CD4-positive, alpha-beta T cell treated with Interleukin-1 beta for 1 hour (primary cell): ENCODE measurements at regions not wholly inside any gene's neighbourhood (a gene's known extent, or its start where the extent isn't known, plus 50 kb on each side); places are given as distances from the start of the nearest gene placed in this dataset.
"Not testable (repeated sequence)": the region's sequence is repeated elsewhere in the genome, so short reads cannot be mapped to it uniquely, and the experiment has no call there.

Experiments
- DNase-seq, 2 donors: peaks; one replicate each; pipeline ENCODE4 v3.0.0-alpha.2; 2020 to 2022

DNA sequence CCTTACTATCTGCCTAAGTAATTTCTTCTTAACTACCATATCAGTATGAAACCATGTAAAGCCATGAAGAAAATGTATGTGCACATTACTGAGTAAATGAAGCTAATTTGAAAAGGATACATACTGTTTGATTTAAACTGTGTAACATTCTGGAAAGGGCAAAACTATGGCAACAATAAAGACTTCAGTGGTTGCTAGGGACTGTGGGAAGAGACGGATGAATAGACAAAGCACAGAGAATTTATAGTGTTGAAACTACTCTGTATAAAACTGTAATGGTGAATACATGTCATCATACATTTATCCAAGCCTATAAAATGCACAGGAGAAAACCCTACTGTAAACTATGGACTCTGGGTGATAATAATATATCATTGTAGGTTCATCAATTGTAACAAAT is 1103.7 kb upstream of the EPHA6 start:
- no peak for DNase-seq

DNA sequence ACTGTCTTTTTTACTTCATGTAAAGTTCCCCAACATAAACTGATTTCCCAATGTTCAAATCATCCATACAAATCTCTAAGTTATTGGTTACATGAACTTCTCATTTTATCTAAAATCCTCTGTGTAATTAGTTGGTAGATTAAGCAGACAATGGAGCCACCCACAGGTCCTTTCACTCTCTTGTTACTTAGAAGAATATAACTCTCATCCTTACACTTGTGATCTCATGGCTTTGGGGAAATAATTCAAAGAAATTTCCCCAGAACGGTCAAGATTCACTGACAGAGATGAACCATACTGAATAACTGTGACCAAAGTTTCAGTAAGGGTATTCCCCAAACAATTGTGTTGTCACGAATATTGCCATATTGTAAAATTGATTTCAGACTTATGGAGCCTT is 1102.6 kb upstream of the EPHA6 start:
- DNase-seq = no peak

DNA sequence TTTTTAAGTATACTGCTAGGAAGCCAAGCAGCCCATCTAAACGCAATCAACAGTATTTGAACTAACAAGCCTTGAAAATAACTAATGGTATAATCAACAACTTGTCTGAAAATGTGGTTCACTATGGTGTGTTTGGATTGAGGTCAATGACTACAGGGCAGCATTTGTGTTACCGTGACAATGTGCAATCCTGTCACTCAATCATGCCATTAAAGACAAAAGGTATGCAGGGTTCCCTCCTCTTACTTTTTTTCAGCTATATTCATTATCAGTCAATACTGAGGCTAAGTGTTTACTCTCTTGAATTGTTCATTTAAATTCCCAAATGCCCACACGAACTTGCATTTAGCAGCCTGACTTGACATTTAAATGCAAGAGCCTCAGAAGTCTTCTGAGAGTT is 1099.3 kb upstream of the EPHA6 start:
- no peak for DNase-seq

DNA sequence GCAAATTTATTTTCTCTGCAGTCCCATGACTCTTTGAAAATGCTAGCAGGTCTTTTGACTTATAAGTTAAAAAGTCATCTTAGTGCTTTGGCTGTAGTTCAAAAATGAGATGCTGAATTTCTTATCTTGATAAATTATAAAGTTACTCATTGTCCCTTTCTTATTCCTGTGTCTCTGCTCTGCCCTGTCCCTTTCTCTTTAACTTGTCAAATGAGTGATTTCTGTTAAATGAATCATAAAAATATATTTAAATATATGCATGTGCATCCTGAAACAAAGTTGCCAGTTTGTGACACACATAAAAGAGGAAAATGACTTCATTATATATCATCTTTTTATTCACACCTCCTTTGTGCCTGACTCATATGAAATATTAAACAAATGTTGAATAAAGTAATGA is 1097.3 kb upstream of the EPHA6 start:
- no peak for DNase-seq

DNA sequence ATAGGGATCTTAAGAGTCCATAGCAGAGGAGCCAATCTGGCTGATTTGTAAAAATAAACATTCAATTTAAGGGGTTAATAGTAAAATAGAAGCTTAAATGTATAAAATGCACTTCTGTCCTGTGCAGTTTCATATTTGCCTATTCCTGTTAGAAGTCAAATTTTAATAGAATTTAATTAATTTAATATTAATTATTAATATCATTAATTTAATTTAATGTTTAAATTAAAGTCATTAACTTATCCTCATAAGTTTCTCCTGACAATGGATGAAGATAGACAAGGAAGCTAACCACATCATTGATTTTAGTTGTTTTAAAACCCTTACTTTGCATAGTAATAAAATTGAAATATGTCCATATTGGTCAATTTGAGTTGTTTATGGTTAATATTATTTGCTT is 1096.2 kb upstream of the EPHA6 start:
- DNase-seq = no peak

DNA sequence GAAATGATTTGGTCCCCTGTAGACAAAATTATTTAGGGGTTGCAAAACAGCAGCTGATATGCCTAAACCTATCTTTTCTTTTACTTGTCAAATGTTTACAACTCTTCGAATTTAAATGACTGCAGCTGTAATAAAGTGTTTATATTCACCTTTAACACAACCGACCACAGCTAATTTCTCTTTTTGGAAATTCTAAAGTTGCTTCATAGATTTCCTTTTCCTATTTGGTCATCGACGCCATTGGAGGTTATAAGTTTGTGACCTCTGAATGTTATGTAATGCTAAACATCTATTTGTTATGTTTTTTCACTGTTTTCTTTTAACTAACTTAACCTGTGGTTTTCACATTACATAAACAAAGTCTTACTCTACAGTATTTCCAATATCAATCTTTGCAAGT is 1094.9 kb upstream of the EPHA6 start:
- no peak for DNase-seq

DNA sequence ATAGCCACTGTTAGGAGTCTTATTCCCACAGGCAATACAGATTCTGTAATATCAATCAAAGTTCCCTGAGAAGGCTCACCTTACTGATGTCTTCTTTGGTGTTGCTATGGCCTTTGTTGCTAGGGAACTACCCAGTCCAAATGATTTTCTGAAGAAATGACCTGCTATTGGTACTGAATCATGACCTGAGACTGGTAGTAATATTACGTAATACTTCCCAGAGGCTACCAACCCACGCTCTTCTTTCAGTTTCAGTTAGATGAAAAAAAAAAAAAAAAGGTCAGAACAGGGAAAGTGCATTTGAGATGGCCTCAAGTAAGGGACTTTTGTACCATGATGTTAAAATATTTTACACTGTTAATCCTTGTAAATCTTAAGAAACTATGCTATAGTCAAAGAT is 1092.5 kb upstream of the EPHA6 start:
- peak in 1 of 2 donors; percentile 47 for DNase-seq

DNA sequence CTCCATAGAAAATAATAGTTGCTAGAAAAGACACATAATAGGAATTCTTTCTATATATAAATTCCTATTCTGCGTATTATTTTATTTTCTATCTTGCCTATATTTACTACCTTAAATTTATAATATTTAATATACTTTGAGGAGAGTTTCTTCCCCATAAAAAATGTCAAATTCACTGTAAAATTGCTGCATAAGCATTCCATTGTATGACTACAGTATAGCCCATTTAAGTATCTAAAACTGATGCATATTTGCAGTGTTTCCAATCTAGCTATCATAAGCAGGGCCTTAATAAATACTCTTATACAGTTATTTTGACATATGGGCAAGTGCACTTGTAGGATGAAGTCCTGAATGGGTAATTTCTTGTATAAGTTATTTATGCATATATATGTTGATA is 1088.6 kb upstream of the EPHA6 start:
- no peak for DNase-seq

DNA sequence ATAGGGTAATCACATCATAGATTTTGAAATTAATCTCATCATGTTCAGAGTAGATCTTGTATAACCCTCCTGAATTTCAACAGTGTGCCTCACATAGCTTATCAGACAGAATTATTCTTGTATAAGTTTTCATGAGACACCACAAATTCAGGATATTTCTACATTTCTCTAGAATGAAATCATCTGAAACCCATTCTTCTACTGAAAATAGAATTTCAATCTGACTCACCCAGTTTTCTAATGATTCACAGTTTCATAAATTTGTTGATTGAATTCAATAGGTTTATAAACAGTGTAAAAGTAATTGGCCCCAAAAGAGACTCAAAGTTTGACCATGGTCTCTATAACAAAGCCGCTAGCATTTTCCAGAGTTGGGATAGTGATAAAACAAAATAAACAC is 1082.6 kb upstream of the EPHA6 start:
- DNase-seq = no peak

DNA sequence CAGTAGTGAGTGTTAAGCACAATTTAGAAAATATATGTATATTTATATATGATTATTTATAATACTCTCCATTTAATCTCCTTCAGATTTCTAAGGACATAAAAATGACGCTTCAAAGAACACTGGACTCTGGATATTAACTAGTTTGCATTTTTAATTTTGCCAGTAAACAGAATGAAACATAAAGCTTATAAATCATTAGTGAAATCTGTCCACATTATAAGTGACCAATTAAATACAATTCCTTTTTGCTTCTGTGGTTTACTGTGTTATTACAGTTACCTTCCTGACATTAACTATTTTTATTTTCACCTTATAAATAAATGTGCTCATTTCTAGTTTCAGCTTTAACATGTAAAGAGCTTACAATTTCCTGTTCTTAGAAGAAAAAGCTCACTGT is 1081.1 kb upstream of the EPHA6 start:
- no peak for DNase-seq

DNA sequence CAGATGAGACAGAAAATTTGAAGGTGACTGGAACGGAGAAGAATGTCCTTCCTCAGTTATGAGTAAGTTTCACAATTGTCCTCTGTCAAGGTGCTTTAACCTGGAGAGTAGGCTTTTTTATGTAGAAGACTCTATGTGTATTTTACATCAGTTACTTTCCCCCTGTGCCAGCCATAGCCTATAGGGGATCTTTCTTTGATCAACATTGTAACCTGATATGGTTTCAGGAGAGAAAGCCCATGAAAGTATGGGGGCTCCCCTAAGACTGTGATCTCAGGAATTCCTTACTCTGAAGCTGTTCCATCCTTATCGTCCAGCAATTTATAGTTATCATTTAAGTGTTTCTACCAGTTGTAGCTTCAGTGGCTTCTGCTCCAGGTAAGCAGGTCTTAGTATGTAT is 1076.3 kb upstream of the EPHA6 start:
- DNase-seq = no peak

DNA sequence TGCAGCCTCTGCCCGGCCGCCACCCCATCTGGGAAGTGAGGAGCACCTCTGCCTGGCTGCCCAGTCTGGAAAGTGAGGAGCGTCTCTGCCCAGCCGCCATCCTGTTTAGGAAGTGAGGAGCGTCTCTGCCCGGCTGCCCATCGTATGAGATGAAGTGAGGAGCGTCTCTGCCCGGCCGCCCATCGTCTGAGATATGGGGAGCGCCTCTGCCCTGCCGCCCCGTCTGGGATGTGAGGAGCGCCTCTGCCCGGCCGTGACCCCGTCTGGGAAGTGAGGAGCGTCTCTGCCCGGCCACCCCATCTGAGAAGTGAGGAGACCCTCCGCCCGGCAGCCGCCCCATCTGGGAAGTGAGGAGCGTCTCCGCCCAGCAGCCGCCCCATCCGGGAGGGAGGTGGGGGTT is 1069.5 kb upstream of the EPHA6 start:
- DNase-seq = not testable (repeated sequence)

DNA sequence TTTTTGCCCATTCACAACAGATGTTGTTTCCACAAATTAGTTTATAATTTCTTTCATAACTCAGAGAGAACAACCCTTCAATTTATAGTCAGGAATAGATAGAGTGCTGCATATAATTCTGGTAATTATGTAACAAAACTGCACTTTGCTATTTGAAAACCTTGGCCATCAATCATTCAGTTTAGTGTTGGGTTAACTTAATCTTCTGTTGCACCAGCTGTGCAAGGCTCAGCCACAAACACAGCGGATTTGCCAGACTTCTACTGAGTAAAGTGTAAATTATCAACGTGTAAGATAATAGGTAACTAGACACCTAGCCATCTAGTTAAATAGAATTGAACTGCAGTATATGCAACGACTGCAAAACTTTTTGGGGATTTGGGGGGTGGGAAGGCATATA is 1064.3 kb upstream of the EPHA6 start:
- no peak for DNase-seq

DNA sequence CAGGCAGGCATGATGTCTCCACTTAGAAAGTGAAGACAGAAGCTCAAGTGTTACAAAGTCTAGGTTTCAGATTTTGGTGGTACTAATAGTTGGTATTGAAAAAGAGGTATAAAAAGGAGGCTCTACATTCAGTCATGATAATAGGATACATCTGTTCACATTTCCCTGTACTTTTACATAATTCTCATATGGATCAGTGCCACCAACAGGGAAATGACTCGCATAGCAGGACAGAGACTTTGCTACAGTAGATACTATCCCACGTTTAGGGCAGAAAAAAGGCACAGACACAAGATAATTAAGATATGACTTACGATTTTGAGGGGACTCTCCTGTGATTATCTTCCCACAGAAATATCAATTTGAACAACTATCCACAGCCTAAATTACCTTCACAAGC is 1062.9 kb upstream of the EPHA6 start:
- DNase-seq = no peak

DNA sequence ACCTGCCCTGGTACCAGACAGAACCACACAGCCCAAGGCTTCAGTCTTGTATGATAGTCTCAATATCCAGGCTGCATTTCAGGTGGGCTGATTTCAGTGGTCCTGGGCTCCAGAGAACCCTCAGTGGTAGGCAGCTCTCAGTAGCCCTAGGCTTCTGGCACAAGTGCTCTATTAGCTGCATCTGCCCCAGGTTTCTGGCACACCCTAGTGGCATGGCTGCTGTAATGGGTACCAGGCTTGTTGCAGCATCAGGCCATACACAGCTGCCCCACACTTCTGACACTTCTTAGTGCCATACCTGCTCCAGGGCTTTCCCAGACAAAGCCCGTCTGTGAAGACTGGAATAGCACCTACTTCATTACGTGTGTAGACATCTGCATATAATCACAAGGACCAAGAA is 1062.2 kb upstream of the EPHA6 start:
- no peak for DNase-seq

DNA sequence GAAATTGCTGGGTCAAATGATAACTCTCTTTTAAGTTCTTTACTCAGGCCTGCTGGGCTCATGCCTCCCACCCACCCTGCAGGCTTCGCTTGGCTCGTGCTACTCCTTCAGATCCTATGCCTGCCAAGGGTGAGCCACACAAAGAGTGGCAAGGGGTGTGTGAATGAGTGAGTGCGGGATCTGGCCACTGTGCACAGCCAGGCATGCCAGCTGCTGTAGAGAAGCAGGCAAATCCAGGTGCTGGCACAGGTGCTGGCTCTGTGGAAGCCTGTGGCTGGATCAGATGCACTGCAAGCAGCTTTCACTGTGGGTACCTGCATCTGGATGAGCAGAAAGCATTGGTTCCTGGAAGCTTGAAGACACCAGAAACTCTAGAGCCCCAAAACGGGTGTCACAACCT is 1055.7 kb upstream of the EPHA6 start:
- no peak for DNase-seq

DNA sequence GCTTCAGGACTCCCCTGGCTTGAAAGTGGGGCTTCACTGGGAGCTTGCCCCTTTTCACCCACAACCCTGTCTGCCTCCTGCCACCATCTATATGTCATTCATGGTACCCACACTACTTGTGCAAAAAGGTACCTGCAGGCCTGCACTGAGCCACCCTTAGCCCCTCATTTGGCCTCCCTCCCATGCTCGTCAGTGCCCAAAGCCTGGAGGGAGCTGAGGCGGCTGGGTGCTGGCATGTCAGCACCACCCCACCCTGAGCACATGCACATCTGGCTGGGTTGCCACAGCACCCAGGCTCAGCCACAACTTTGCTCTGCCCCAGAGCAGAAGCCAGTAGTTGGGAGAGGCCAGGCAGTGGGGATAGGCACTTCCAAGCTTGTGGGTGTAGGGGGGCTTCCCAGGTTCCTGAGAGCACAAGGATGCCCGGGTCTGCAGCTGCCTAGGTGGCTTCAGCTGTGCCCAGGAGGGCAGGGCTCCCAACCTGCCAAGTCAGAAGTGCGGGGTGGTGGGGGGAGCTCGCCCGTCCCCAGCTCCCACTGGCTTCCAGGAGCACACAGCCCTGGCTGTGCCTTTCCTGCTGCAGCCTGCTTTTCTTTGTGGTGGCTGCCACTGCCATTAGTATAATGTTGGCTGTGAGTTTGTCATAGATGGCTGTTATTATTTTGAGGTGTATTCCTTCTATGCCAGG is 1054.6 kb upstream of the EPHA6 start:
- DNase-seq = no peak

DNA sequence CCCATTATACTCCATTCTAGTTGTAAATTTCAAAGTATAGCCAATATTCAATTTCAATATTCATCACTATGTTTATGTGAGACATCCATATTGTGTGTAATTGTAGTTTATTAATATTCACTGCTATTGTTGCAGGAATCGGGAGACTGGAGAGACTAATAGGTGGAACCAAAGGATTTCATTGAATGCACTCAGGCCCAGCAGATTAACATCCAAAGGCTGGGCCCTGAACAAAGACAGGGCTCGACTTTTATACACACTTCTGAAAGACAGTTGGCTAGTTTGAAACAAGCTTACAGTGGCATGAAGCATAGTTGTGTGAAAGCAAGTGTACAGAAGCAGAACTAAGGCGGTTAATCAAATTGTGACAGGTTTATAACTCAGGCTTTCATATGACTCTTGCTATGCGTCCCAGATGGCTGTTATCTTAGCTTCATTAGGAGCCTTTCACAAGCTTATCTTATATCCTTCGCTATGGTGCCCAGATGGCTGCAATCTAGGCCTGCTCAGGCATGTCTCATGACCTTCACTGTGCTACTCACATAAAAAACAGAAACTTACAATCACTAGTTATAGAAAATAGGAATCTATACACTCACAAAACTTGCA is 1038.8 kb upstream of the EPHA6 start:
- no peak for DNase-seq

DNA sequence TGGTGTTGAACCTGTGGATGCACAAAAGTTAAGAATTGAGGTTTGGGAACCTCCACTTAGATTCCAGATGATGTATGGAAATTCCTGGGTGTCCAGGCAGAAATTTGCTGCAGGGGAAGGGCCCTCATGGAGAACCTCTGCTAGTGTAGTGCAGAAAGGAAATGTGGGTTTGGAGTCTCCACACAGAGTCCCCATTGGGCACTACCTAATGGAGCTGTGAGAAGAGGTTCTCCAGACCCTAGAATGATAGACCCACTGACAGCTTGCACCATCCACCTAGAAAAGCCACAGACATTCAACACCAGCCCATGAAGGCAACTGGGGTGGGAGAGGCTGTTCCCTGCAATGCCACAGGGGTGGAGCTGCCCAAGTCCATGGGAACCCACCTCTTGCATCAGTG is 1032.8 kb upstream of the EPHA6 start:
- no peak for DNase-seq

DNA sequence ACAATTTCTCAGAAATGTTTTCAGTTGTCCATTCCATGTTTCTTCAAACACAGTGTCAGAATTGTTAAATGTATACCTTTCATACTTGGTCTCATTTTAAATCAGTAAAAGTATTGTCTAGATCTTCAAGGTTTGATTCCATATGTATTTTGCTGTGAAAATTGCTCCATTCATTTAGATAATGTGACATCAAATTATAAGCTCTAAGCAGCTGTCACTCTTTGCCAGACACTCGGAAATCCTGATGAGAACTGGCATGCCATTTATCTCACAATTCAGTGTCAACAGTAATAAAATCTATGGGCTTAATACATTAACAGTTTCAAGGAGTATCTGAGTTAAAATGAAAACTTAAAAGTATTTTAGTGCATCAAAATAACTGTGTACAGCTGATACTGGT is 1025.3 kb upstream of the EPHA6 start:
- no peak for DNase-seq

DNA sequence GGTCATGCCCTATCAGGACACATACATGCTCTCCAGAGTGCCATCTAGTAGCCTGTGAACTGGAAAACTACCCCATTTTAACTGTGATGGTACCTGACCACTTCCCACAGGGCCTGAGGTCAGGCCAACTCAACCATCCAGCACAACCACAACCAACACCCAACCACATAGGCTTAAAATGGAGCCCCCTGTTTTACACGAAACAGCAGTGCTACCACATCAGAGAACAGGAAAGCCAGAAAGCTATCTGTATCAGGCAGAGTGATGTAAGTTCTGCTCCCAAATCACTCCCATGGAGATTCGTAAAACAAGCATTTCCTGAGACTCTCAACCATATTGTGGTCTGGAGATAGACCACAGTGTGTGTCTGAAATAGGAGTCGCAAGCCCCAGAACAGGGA is 1017.3 kb upstream of the EPHA6 start:
- DNase-seq = no peak

DNA sequence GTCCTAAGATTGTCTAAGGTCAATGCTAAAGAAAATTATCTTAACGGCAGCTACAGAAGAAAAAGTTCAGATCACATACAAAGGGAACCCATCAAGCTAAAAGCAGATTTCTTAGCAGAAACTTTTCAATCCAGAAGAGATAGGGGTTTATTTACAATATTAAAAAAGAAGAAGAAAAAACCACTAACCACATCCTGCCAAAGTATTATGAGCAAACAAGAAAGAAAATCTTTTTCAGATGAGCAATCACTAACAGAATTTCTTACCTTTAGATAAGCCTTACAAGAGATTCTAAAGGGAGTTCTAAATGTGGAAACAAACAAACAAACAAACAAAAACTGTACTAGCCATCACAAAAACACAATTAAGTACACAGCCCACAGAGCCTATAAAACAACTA is 1015.8 kb upstream of the EPHA6 start:
- DNase-seq = no peak

DNA sequence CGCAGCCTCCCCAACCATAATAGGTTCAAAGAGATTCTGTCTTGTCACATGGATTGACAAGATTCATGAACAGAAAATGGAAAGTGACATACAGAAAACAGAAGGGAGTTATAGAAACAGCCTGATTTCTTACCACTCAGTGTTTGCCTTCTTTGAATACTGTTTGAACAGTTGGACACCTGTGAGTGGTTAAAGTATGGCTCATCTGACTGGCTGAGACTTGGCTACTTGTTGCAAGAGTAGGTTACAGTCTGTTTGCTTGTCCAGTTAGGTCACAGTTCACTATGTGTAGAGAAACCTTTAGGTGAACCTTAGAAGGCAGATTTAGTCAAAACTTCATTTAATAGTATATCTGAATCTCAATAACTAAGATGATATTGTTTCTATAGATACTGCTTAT is 1003.9 kb upstream of the EPHA6 start:
- DNase-seq = no peak

DNA sequence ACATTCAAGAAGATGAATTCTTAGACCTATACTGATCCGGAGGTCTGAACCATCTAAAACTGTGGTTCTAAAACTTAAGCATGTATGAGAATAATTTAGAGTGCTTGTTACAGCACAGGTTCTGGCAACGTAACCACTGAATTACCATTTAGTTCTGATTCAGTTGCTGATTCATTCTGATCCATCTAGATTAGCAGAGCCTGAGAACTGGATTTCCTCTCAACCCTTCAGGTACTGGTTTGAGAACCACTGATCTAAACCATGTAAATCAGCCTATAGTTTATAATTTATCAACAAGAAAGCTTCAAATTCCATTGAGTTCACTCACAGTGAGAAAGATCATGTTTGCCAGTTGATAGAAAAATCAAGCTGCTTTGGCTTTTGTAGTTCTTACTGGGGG is 1001.1 kb upstream of the EPHA6 start:
- no peak for DNase-seq

DNA sequence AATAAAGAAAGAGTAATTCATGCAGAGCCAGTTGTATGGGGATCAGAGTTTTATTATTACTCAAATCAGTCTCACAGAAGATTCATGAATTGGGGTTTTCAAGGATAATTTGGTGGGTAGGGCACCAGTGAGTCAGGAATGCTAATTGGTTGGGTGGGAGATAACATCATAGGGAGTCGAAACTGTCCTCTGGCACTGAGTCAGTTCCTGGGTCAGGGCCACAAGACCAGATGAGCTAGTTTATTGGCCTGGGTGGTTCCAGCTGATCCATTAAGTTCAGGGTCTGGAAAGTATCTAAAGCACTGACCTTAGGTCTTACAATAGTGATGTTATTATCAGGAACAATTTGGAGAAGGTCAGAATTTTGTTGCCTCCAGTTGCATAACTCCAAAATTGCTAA is 998.6 kb upstream of the EPHA6 start:
- no peak for DNase-seq
